GM12878 (cell line): ENCODE measurements at regions not wholly inside any gene's neighbourhood (a gene's known extent, or its start where the extent isn't known, plus 50 kb on each side); places are given as distances from the start of the nearest gene placed in this dataset.

Experiments used
- ATAC-seq: fragments of 200-7000 bp; cut with Tn5 transposase; 3 replicates; pipeline ENCODE4 v1.9.1; 2020; ENCODE audit warnings: mild to moderate bottlenecking, moderate library complexity
- BruUV-seq: library from RNA; stranded (reverse); fragments of 400-500 nt; replicated peaks from 2 replicates; lab custom pipeline; 2021; lab: Mats Ljungman, UMichigan
- CTCF ChIA-PET: fragments of 300-600 bp; sonication (Branson Sonifier 250); formaldehyde crosslinking; extraction: SDS; loops from one replicate; lab custom pipeline; 2021; ENCODE audit warnings: inconsistent platforms; lab: Yijun Ruan, JAX
- POLR2A ChIA-PET: fragments of 350-600 bp; formaldehyde crosslinking; extraction: SDS; loops from one replicate; lab custom pipeline; 2021; ENCODE audit warnings: inconsistent platforms; lab: Charles Lee
- RAD21 ChIA-PET: fragments of 300-600 bp; sonication (Branson Sonifier 250); formaldehyde crosslinking; loops from one replicate; lab custom pipeline; 2023; ENCODE audit warnings: antibody characterized with exemption; ENCODE audit not compliant: unreplicated experiment; lab: Charles Lee
- SMC1A ChIA-PET: fragments of 300-600 bp; sonication (Branson Sonifier 250); formaldehyde crosslinking; loops from one replicate; lab custom pipeline; 2023; ENCODE audit not compliant: unreplicated experiment, uncharacterized antibody; lab: Charles Lee
- DNase-seq: peaks from one replicate; pipeline ENCODE4 v3.0.0-alpha.2; 2011; ENCODE audit warnings: low read depth, low spot score
- FAIRE-seq: peaks from 3 replicates; lab custom pipeline; 2011; peaks lifted over from hg19 to GRCh38; lab: Jason Lieb, UNC
- H2AFZ ChIP-seq: 2 replicates; pipeline ENCODE4 v1.6.0; 2011; ENCODE audit warnings: low read depth, low read length, control low read depth; ENCODE audit not compliant: control insufficient read depth
- H3K27ac ChIP-seq: 2 replicates; pipeline ENCODE4 v1.5.1; 2011; ENCODE audit warnings: control low read depth; ENCODE audit not compliant: control insufficient read depth, insufficient read depth
- H3K27me3 ChIP-seq, 2 experiments: replicated peaks in 1 of 2; 2 replicates each; pipeline versions ENCODE4 v1.6.0 to v1.6.1; 2011; ENCODE audit warnings: low read length in 1 of 2; ENCODE audit not compliant: control insufficient read depth in 2 of 2, insufficient read depth in 2 of 2
- H3K36me3 ChIP-seq, 2 experiments: 2 replicates each; pipeline ENCODE4 v1.5.1; 2011; ENCODE audit warnings: low read length in 1 of 2; ENCODE audit not compliant: control insufficient read depth in 2 of 2, insufficient read depth in 2 of 2
- H3K4me1 ChIP-seq: 2 replicates; pipeline ENCODE4 v1.6.1; 2011; ENCODE audit warnings: mild to moderate bottlenecking, low read length, moderate library complexity, mixed read lengths; ENCODE audit not compliant: control insufficient read depth, insufficient read depth
- H3K4me2 ChIP-seq: 2 replicates; pipeline ENCODE4 v1.6.0; 2011; ENCODE audit warnings: control low read depth; ENCODE audit not compliant: control insufficient read depth, insufficient read depth
- H3K4me3 ChIP-seq: fragments of 200-600 bp; sonication (generic); 2 replicates; pipeline ENCODE4 v1.5.1; 2016
- H3K79me2 ChIP-seq: 2 replicates; pipeline ENCODE4 v1.6.0; 2011; ENCODE audit warnings: low read length; ENCODE audit not compliant: control insufficient read depth, insufficient read depth
- H3K9ac ChIP-seq: 2 replicates; pipeline ENCODE4 v1.8.0; 2011; ENCODE audit warnings: low read length, control low read depth, mixed read lengths; ENCODE audit not compliant: control insufficient read depth, insufficient read depth
- H3K9me3 ChIP-seq: replicated peaks from 3 replicates; pipeline ENCODE4 v1.5.1; 2011; ENCODE audit warnings: mild to moderate bottlenecking, low read length; ENCODE audit not compliant: control insufficient read depth, insufficient read depth
- H4K20me1 ChIP-seq: 2 replicates; pipeline ENCODE4 v1.6.0; 2011; ENCODE audit not compliant: control insufficient read depth, insufficient read depth
- EZH2 ChIP-seq: IDR thresholded peaks from 2 replicates; pipeline ENCODE4 v1.6.1; 2012; ENCODE audit warnings: low read depth, mild to moderate bottlenecking, control low read depth, inconsistent platforms, low read length, borderline replicate concordance; ENCODE audit not compliant: control insufficient read depth
- SP1 ChIP-seq: IDR thresholded peaks from one replicate; pipeline ENCODE4 v1.6.1; 2011; ENCODE audit warnings: low read depth, low read length
- ZBTB11 ChIP-seq: fragments of 450-650 bp; formaldehyde crosslinking; IDR thresholded peaks from 2 replicates; pipeline ENCODE4 v1.5.0; 2022; ENCODE audit warnings: mild to moderate bottlenecking, missing genetic modification characterization
- ZZZ3 ChIP-seq: IDR thresholded peaks from 2 replicates; pipeline ENCODE4 v1.6.1; 2011; ENCODE audit warnings: low read depth; ENCODE audit not compliant: control insufficient read depth, insufficient read length
- WGBS: methylation state at CpG from one replicate; pipeline ENCODE4 v1.1.6; 2016; ENCODE audit warnings: low lambda C conversion rate; ENCODE audit not compliant: insufficient replicate concordance, insufficient coverage; ENCODE audit errors: missing lambda C conversion rate; 5-methylcytosine and 5-hydroxymethylcytosine counted together
- in situ Hi-C: fragments of 300-500 bp; cut with MboI; formaldehyde crosslinking; loops from 9 replicates; pipeline ENCODE4 v1.14.3; 2018; ENCODE audit warnings: mixed read lengths
- intact Hi-C: fragments of 100-400 bp; cut with micrococcal nuclease; formaldehyde crosslinking; loops from one replicate; pipeline ENCODE4 v1.14.2; 2022; ENCODE audit not compliant: unreplicated experiment

- no TSS peak for BruUV-seq
- RAD21 ChIA-PET = no interaction called here
- Histone ChIP-seq H3K27ac (no peak overlapping the region), H3K4me1 (no peaks in the 10 kb centered on the region), H3K4me2 (no peak overlapping the region), H3K27me3 (no peaks in the 10 kb centered on the region), H3K9me3 (no peaks in the 10 kb centered on the region), H3K9ac (no peak overlapping the region), H3K36me3 (no peaks in the 10 kb centered on the region), H4K20me1 (no peaks in the 10 kb centered on the region), H2AFZ (no peak overlapping the region), H3K4me3 (no peak overlapping the region), H3K79me2 (no peaks in the 10 kb centered on the region)
- WGBS = 0% methylated on average over 2 of the region's 2 CpGs
- FAIRE-seq (no peak), DNase-seq (no peak), ATAC-seq (no peak)
- SMC1A ChIA-PET = interaction anchor here (1.3 kb wide), 1 partner anchor 10 kb away, joined by 3 read pairs; no protein-coding TSS in a partner anchor
- intact Hi-C loops (no loop called here), in situ Hi-C loops (no loop called here)
- POLR2A ChIA-PET = no interaction called here
- CTCF ChIA-PET = no interaction called here
- TF ChIP-seq ZBTB11 (CRISPR knock-in tag) = no peak
- TF ChIP-seq ZZZ3 = no peak
- TF ChIP-seq EZH2 = no peak
- TF ChIP-seq SP1 = no peak
Observed at GRCh38 chr12:75727577-75727976, 216.2 kb upstream of the KRR1 start.
